ENCODE measurements at regions not wholly inside any gene's neighbourhood (a gene's known extent, or its start where the extent isn't known, plus 50 kb on each side); places are given as distances from the start of the nearest gene placed in this dataset.

DNA sequence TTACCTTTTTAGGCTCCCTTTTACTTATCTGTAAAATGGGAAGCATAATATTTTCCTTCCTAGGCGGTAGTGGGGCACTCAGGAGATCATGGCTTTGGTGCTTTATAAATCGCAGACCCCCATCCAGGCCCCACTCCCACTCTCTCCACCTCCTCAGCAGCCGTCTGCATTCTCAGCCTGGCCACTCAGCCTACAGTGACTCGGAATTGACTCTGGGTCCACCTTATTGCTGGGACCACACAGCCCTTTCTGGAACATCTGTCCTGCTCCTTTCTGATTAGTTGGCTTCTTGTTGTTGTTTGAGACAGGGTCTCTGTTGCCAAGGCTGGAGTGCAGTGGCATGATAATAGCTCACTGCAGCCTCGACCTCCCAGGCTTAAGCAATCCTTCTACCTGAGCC, 76.5 kb downstream of the RPLP1 start:
- ATAC-seq (no peak), DNase-seq (ENCODE audit: missing footprints) (no peak)
- intact Hi-C loops (cut with DNase I) = no loop called here

DNA sequence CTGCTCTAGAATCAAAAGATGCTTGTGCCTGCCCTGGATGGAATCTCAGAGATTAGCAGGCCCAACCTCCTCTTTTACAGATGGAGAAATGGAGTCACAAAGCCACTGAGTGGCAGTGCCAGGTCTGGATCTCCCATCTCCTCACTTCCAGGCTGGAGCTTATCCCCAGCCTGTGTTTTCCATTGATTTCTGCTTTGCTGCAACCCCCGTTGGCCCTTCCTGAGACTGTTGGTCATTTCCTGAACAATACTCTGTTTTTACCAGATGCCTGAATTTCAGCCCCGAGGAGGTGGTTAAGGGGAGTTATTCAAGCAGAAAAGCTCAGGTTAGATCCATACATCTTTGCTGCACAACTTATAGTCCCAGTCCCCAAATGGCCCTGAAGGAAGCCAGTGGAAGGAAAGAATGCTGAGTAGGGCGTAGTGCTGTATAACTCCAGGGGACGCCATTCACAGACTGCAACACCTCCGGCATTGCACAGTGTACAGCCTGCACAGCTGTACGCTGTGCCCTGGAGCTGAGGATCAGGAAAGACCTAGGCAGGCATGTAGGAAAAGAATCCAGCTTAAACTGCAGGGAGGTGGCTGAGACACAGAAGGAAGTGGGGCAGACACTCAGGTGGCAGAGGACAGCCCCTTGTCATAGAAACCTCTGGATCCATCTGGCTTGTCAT, 77.5 kb downstream of the RPLP1 start:
- intact Hi-C loops (cut with DNase I) = no loop called here
- ATAC-seq (no peak), DNase-seq (ENCODE audit: missing footprints) (no peak)

DNA sequence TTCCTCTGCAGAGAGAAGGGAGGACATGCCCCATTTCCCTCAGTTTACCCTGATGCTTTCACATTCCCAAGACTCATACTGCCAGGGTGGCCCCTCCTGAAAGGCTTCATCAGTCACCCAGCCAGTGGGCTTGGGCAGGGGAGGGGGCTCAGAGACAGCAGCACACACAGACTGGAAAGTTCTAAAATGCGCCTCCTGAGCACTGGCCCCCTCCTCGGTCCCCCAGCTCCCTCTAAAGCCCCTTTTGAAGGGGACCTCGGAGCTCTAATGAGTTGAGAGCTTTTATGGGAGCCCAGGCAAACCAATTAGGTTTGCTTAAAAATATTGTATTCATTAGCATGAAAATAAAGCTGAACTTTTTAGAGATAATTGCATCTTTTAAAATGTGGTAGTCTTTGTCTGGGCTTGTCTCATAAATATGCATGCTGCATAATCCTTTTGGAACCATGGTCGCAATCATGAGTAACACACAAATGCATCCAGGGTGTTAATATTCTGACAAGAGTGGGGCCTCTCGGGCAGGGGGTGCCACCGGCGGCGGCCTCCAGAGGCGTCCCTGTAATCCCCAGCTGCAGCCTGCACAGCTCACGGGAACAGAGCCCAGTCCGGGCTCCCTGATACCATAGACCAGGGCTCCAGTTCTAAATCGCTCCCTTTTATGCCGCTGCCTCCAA, 78.5 kb downstream of the RPLP1 start:
- no peak for DNase-seq (ENCODE audit: missing footprints)
- ATAC-seq = no peak
- intact Hi-C loops (cut with DNase I) = no loop called here

DNA sequence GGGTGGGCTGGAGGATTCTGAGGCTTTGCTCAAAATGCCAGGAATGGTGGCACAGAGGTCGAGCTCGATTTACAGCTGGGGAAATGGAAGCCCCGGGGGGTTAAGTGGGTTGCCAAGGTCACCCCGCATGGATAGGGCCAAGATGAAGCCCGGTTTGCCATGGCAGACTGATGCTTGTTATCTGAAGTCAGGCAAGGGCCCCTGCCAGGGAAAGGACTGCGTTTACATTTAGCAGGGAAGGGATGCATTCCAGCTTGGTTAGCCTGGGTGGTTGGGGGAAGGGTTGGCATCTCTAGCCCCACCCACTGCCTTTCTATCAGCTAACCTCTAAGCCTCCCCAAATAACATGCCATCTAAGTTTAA, 79.0 kb downstream of the RPLP1 start:
- intact Hi-C loops (cut with DNase I) = no loop called here
- DNase-seq (ENCODE audit: missing footprints) = no peak
- no peak for ATAC-seq

DNA sequence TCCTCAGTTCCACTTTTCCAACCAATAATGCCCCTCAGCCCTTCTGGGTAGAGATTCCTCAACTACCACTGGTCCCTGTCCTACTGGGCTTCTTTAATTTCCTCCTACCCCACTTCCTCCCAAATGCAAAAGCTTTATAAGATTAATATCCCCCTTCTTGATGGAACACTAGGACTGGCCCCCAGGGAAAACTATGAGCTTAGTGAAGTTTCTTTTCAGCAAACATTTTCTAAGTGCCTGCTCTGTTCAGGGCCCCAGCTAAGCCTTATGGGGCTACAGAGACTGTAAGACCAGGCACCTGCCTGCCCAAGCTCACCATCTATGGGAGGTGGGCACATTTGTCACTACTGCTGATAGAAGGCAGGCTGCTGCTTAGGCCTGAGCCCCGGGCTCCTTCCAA, 79.4 kb downstream of the RPLP1 start:
- DNase-seq (ENCODE audit: missing footprints) = no peak
- intact Hi-C loops (cut with DNase I) = no loop called here
- peak; percentile 5 for ATAC-seq

DNA sequence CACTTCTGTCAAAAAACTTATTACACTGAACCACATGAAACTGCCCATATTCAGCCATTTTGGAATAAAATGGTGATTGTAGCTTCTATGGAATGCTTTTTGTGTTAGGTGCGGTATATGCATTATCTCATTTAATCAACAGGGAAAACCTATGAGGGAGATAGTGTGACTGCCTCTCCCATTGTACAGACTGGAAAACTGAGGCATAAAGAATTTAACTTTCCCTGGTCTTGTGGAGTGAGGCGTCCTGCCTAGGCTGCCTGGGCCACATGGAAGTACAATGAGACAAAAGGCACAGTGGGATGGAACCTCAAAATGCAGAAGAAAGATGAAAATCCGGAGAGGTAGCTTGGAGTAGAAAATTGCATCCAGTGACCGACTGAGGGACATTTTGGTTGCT, 80.2 kb downstream of the RPLP1 start:
- intact Hi-C loops (cut with DNase I) = no loop called here
- no peak for DNase-seq (ENCODE audit: missing footprints)
- no peak for ATAC-seq

DNA sequence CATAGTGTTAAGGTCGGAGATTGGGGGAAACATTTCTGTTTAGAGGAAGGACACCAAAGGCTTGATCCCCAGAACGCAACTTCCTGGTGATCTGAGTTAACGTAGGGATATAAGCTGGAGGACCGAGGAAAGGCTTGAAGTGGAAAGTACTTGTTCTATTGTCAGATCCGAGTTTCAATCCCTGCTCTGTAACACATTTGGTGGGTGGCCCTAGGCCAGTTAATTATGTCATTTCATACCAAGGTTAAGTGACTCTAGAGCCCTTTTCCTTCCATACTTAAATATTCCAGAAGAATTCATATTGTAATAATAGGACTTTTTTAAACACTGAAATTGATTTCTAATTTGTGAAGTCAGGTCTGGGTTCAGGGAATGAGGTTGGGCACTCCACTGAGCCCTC, 80.9 kb downstream of the RPLP1 start:
- intact Hi-C loops (cut with DNase I) = no loop called here
- DNase-seq (ENCODE audit: missing footprints) = no peak

DNA sequence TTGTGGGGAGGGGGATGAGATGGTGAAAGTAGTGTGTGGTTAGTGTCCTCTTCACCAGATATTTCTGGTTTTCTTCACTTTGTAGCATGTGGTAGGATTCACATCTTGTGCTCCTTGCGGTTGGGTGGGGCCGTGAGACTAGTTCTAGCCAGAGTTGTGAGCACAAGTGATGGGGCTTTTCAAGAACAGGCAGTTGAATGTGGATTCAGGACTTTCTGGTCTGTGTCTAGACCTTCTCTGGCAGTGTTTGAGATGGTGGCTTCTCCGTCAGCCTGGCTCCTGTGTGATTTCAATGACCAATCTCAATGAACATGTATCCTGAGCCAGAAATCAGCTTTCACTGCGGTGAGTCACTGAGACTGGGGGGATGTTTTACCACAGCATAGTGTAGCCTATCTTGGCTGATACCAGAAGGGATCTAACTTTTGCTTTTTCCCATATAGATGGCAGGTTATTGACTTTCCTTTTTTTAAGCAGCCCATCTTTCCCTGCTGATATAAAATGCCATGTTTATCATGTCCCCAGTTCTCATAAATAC, 82.6 kb downstream of the RPLP1 start:
- intact Hi-C loops (cut with DNase I) = no loop called here
- no peak for ATAC-seq
- no peak for DNase-seq (ENCODE audit: missing footprints)

More for the DNA sequence above, 80.9 kb downstream of the RPLP1 start:
- ATAC-seq = no peak

DNA sequence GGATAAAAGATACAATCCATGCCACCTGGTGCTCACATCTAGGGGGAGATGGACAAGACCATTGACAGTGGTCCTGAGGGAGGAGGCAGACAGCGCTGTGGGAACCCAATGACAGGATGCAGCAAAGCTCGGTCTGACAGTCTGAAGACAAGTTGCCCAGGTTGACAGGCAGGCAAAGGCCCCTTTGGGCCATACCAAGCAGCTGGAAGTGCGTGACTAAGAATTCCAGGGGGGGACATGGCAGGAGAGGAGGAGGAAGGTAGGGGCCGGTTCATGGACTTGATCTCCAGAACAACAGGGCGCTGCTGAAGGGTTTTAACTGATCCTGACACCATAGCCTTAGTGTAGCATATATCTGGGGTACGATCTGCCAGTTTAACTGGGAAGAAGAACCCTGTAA, 83.4 kb downstream of the RPLP1 start:
- intact Hi-C loops (cut with DNase I) = no loop called here
- DNase-seq (ENCODE audit: missing footprints) (no peak), ATAC-seq (no peak)

DNA sequence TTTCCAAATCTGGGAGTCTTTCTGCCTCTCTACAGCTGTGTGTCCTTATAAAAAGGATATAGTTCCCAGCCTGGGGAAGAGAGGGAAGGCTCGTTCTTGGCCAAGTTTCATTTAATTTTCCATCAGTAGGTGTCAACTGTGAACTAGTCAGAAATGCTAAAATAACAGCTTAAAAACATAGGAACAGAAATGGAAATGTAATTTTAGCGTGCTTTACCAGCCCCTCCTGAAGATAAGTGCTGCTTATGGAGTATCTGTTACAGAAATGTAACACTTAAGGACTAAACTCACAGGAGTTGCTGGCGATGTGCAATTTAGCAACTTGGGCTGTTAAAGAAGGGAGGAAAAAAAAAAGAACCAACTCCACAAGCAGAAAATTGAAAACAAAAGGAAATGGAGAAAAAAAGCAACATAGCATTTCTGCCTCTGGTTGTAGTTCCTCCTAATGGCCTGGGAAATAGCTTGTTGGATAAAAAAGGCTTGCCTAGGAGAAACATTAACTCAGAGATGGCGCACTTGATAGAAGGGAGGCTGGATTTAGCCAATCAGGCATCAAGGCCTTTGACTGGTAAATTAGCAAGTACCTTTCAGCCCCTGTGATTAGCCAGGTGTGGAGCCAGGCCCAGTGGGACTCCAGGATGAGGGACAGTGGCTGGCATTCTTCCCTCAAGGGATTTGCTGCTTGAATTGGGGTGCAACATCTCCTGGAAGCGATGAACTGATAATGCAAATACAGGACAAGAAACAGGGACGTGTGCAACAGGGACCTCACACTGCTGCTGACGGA, 84.3 kb downstream of the RPLP1 start:
- intact Hi-C loops (cut with DNase I) = no loop called here
- DNase-seq (ENCODE audit: missing footprints) (no peak), ATAC-seq (no peak)

DNA sequence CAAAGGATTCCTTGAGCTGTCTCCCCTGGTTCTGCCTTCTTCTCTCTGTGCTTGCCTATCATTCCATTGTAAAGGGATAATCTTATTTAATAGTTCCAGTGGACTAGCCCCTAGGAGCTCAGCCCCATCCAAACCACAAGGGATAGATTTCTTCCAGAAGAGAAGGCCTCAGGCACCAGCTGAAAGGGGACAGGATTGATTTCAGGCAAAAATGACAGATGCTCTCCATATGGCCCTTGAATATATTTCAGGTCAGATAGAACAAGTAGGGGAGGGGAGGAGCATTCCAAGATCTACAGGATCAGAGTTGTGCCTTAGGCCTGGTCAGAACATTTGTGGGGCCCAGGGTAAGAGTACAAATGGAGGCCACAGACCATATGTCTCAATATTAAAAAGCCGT, 85.3 kb downstream of the RPLP1 start:
- no peak for DNase-seq (ENCODE audit: missing footprints)
- no peak for ATAC-seq
- intact Hi-C loops (cut with DNase I) = no loop called here

DNA sequence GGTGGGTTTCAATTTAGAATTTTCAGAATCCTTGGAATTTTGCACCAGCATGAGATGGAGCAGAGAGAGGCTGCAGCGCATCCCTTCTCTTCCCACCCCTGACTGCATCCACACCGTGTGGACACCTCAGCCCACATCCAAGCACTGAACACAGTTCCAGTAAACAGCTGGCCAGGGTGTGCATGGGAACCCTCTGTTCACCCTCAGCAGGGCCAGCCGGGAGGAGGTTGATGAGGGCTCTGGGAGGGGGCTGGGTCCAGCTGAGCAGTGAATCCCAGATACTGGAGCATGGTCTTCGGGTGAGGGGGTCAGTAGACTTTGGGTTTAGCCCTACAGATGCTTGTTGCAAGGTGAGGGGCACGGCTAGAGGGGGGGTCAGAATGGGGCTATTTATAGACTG, 85.8 kb downstream of the RPLP1 start:
- no peak for ATAC-seq
- intact Hi-C loops (cut with DNase I) = no loop called here
- DNase-seq (ENCODE audit: missing footprints) = no peak

DNA sequence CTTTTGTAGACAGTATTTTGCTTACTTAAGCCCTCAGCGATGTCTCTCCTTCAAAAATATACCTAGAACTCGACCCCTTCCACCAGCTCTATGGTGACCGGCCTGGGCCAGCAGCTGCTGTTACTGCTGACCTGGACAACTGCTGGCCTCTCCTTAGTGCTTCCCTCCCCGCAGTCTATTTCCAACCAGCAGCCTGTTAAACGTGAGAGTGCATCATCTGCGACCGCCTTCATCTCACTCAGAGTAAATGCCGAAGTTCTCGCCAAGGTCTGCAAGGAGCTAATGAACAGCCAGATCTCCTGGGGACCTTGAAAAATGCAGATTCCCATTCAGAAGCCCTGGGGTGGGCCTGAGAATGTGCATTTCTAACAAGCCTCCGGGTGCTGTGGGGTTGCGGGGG, 86.7 kb downstream of the RPLP1 start:
- ATAC-seq (no peak), DNase-seq (ENCODE audit: missing footprints) (no peak)

DNA sequence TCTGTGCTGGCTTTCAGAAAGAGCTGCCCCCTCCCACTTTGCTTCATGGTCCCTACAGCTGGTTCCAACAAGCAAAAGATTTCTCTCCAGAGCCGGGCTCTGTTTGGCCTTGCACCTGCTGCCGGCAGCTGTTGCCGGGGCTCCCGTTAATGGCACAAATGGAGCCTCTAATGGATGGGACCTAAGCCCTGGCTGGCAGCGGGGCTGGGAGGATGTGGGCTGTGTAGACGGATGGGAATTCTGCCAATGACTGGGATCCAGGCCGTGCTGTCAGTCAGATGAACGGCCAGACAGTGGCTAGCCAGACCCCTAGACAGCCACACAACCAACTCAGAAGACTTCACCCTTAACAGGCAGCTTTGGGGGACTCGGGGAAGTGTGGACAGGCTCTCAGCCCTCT, 88.0 kb downstream of the RPLP1 start:
- ATAC-seq = no peak
- intact Hi-C loops (cut with DNase I) = no loop called here
- no peak for DNase-seq (ENCODE audit: missing footprints)

More for the DNA sequence above, 86.7 kb downstream of the RPLP1 start:
- intact Hi-C loops (cut with DNase I) = no loop called here

DNA sequence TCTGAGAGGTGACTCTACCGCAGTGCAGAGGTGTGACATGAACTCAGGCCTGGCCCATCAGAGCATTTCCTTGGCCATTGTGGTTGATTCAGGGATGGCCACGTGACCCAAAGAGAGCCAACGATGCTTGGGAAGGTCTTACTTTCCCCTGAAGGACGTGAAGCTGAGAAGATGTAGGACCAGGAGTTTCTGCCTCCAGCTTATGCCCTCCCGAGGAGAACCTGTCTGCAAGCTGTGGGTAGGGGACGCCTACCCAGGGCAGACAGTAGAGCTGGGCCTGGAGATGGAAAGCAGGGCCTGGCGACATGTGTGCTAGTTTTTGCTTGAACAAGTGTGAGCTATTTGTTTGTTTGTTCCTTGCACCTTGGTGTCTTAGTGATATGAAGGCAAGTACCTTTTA, 89.4 kb downstream of the RPLP1 start:
- DNase-seq (ENCODE audit: missing footprints) (no peak), ATAC-seq (no peak)
- intact Hi-C loops (cut with DNase I) = no loop called here

DNA sequence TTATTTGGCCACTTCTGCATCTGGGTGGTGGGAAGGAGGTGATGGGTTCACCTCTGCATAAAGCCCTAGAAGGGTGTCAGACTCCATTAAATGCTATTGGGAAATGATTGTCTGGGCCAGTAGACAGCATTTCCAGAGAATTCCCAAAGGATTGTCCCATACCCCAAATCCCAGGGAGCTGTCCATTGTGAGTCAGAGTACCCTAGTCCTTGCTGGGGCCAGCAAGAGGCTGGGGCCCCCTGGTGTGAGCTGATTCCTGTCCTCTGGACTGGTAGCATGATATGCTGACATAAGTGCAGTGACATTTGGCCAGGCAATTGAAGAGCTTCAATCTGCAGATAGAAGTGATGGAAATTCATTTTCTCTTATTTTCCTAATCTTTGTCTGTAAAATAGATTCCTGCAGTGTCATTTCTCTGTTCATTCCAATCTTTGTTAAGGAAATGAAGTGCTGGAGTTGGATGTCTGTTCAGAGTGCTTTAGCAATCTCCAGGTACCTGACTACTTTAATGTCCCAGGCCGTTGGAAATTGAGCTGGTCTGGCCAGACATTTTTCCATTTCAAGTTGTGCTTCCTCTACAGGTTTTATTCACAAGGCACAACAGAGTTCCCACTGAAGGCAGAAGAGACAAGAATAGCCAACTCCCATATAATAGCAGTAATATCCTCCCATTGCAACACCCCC, 91.2 kb downstream of the RPLP1 start:
- ATAC-seq = no peak
- intact Hi-C loops (cut with DNase I) = no loop called here
- DNase-seq (ENCODE audit: missing footprints) = no peak

DNA sequence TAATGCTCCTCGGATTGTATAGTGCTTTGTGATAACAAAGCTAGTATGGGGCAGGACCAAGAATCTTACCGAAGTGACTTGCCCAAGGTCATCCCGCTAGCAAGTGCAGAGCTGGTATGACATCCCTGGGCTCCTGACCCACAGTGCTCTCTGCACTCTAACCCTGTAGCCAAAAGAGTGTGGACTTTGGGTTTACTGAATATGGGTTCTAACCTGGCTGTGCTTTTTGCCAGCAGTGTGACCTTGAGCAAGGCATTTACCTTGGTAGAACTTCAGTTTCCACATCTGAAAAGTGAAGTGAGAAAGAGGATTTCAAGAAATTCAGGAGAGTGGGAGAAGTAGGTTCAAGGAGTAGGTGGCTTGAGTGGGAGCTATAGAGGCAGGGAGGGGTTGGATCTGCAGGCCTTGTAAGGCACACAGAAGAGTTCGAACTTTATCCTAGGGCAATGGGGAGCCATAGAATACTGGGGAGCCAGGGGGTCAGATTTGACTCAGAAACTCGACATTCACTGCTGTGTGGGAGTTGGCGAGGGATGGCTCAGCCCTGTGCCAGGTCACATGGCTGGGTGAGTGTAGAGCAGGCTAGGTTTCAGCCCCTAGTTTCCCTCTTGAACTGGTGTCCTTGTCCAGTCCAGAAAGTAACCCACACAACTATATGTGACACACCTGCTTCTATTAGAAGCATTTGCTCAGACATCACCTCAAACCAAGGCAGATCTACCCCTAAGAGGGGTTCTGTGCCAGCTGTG, 91.9 kb downstream of the RPLP1 start:
- no peak for ATAC-seq
- no peak for DNase-seq (ENCODE audit: missing footprints)
- intact Hi-C loops (cut with DNase I) = no loop called here

DNA sequence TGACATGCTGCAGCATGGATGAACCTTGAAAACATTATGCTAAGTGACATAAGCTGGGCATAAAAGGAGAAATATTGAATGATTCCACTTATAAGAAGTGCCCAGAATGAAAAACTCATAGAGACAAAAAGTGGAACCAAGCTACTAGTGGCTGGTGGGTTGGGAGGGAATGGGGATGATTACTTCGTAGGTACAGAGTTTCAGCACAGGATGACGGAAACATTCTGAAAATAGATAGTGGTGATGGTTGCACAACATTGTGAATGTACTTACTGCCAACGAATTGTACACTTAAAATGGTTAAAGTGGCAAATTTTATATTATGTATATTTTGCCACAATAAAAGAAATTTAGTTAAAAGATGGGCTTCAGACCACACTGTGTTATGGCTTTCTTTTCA, 93.6 kb downstream of the RPLP1 start:
- ATAC-seq = no peak
- no peak for DNase-seq (ENCODE audit: missing footprints)
- intact Hi-C loops (cut with DNase I) = no loop called here

Measured in Right ventricle myocardium inferior (tissue), 1 donor.